Activated naive CD4-positive, alpha-beta T cell treated with anti-CD3 and anti-CD28 coated beads, Interleukin-2, amount 10 ng/mL, durations not matched to agents 7 days and 5 days (primary cell): ENCODE measurements at regions not wholly inside any gene's neighbourhood (a gene's known extent, or its start where the extent isn't known, plus 50 kb on each side); places are given as distances from the start of the nearest gene placed in this dataset.

ENCODE experiments used
- CTCF ChIA-PET: fragments of 350-600 bp; sonication (Branson Sonifier 250); formaldehyde crosslinking; loops from one replicate; lab custom pipeline; 2021; ENCODE audit warnings: antibody characterized with exemption; lab: Charles Lee
- DNase-seq: peaks from one replicate; pipeline ENCODE4 v3.0.0-alpha.2; 2020
- H3K27ac Mint-ChIP-seq: one replicate; pipeline ENCODE4 v1.8.0; 2021; ENCODE audit warnings: mild to moderate bottlenecking, moderate library complexity, mixed read lengths
- H3K27me3 Mint-ChIP-seq: one replicate; pipeline ENCODE4 v1.8.0; 2021; ENCODE audit warnings: mild to moderate bottlenecking, mixed read lengths
- H3K36me3 Mint-ChIP-seq: one replicate; pipeline ENCODE4 v1.8.0; 2021; ENCODE audit warnings: mixed read lengths
- H3K4me1 Mint-ChIP-seq: one replicate; pipeline ENCODE4 v1.8.0; 2021; ENCODE audit warnings: mixed read lengths
- H3K4me3 Mint-ChIP-seq: one replicate; pipeline ENCODE4 v1.8.0; 2021; ENCODE audit warnings: mild to moderate bottlenecking, moderate library complexity, mixed read lengths
- H3K9me3 Mint-ChIP-seq: one replicate; pipeline ENCODE4 v1.8.0; 2021; ENCODE audit warnings: mixed read lengths

DNA sequence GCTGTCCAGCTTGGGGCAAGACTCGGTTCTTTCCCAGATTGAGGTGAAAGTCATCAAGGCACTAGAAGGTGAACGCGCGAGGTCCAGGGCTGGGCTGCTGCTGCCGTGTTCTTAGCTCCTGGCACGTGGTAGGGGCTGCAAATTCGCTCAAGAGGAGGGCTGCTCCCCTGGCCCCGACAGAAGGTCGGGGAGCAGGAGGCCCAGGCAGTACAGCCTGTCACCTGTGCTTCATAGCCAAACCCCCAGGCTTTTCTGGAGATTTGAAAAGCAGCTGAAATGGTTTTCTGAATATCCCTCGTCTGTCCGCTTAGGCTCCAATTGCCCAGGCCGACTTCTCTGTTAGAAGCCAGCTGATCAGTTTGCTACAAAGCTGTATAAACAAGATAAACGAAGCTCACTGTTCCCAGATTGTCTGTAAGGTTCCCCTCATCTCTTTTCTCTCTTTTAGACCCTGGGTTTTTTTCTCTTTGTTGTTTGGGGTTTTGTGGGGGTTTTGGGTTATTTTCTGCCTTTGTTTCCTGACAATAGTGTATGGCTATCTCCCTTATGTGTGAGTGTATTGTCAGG is 60.0 kb upstream of the STX18 start:
- CTCF ChIA-PET = no interaction called here
- Mint-ChIP-seq H3K9me3 (no peaks in the 10 kb centered on the region), H3K36me3 (no peaks in the 10 kb centered on the region), H3K27ac (no peak overlapping the region), H3K27me3 (no peaks in the 10 kb centered on the region), H3K4me3 (no peak overlapping the region), H3K4me1 (no peaks in the 10 kb centered on the region)
- DNase-seq = no peak

DNA sequence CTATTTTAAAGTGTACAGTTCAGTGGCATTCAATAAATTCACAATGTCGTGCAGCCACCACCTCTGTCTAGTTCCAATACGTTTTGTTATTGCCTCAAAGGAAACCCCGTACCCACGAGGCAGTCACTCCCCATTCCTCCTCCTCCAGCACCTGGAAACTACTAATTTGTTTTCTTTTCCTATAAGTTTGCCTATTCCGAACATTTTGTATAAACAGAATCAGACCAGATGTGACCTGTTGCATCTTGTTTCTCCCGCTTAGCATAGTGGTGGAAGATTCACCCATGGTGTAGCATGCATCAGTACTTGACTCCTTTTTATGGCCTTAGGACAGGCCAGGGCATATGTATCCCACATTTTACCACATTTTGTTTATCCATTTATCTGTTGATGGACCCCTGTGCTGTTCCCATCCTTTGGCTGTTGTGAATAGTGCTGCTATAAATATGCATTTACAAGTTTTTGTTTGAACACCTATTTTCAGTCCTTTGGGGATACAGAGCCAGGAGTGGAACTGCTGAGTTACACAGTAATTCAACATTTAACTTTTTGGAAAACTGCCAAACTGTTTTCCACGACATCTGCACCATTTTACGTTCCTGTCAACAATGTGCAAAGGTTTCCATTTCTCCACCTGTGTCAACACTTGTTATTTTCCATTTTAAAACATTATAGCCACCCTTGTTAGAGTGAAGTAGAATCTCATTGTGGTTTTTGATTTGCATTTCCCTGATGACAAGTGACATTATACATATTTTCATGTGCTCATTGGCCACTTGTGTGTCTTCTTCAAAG is 57.8 kb upstream of the STX18 start:
- H3K36me3 Mint-ChIP-seq = peaks cover 2% of the 10 kb centered on the region
- no peaks in the 10 kb centered on the region for H3K27me3 Mint-ChIP-seq
- no peaks in the 10 kb centered on the region for H3K4me1 Mint-ChIP-seq
- DNase-seq = no peak
- no peak overlapping the region for H3K27ac Mint-ChIP-seq
- peaks cover 15% of the 10 kb centered on the region for H3K9me3 Mint-ChIP-seq
- H3K4me3 Mint-ChIP-seq = no peak overlapping the region
- CTCF ChIA-PET = no interaction called here

DNA sequence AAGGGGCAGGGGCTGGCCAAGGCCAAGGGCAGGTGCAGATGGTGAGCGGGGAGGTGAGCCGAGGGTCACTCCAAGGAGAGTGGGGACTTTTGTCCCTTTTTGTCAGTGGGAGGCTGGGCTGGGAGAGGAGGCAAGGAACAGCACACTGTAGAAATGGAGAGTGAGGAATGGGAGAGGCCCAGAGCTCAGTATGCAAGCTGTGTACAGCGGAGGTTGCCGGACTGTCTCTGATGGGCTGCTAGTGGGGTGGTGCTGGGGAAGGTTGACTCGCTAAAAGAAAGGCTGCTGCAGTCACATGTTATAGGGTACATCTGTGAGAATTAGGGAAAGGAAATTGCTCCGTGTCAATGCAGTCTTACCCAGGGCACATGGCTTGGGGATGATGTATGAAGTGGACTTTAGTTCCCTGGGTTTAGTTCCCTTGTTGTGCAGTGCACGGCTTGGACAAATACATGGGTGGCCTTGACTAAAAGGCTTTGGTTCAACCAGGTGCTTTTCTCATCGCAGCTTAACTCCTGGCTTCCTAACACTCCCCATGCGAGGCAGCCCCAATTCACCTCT is 57.1 kb upstream of the STX18 start:
- peaks cover 2% of the 10 kb centered on the region for H3K36me3 Mint-ChIP-seq
- CTCF ChIA-PET = no interaction called here
- H3K27ac Mint-ChIP-seq = no peak overlapping the region
- no peaks in the 10 kb centered on the region for H3K4me1 Mint-ChIP-seq
- H3K9me3 Mint-ChIP-seq = peaks cover 16% of the 10 kb centered on the region
- no peaks in the 10 kb centered on the region for H3K27me3 Mint-ChIP-seq
- no peak for DNase-seq
- H3K4me3 Mint-ChIP-seq = no peak overlapping the region

DNA sequence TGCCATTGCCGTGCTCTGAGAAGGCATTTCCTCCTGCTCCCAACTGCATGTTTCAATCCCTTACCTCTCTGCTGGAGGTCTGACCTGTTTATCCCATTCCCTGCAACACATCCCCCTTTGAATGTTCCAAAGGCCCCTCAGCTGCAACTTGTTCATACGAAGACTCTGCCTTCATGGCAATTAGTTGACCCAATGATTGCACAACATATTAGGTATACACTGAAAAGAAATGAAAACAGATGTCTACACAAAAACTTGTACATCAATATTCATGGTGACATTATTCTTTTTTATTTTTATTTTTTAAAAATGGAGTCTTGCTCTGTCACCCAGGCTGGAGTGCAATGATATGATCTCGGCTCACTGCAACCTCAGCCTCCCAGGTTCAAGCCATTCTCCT is 54.9 kb upstream of the STX18 start:
- no peak for DNase-seq
- Mint-ChIP-seq H3K27me3 (no peaks in the 10 kb centered on the region), H3K4me1 (no peaks in the 10 kb centered on the region), H3K4me3 (no peak overlapping the region), H3K9me3 (peaks cover 25% of the 10 kb centered on the region), H3K27ac (no peak overlapping the region), H3K36me3 (peaks cover 2% of the 10 kb centered on the region)
- CTCF ChIA-PET = no interaction called here

DNA sequence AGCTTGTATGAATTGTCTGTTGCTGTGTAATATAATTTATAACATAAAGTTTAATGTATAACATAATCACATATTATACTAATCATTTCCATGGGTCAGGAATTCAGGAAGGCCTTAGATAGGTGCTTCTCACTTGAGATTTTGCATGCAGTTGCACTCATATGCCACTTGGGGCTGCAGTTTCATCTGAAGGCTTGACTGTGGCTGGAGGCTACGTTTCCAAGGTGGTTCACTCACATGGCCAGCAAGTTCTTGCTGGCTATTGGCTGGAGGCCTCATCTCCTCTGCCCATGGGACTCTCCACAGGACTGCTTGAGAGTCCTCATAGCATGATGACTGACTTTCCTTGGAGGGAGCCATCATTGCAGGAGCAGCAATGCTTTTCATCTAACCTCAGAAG is 53.4 kb upstream of the STX18 start:
- H3K36me3 Mint-ChIP-seq = peaks cover 2% of the 10 kb centered on the region
- H3K4me1 Mint-ChIP-seq = no peaks in the 10 kb centered on the region
- no peak overlapping the region for H3K4me3 Mint-ChIP-seq
- H3K27me3 Mint-ChIP-seq = no peaks in the 10 kb centered on the region
- H3K27ac Mint-ChIP-seq = no peak overlapping the region
- peaks cover 25% of the 10 kb centered on the region for H3K9me3 Mint-ChIP-seq
- DNase-seq = no peak
- CTCF ChIA-PET = no interaction called here

DNA sequence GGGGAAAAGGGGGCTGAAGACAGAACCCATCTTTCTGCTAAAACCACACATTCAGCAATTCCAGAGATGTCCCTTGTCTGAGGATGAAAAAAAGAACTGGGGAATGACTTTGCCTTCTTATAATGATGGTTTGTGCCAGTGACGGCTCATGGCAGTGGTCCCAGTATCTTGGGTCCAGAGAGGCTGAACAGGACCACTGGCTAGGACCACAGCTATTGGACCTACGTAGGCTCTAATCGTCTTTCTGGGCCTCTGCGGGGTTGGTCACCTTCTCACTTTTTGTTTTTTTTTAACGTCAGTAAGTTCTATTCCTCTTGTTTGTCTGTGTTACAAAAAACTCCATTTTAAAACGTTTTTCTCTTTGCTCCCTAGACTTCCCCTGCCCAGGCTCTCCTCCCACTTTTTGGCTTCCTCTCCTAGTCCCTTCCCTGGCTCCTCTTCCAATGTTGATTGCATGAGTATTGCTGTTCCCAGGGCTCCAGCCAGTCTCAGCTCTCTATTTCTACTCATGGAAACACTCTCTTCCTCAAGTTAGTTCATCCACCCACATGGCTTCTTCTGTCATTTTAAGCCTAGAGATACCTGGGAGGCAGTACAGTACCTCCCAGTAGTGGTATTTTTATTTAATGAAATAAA is 52.6 kb upstream of the STX18 start:
- H3K27me3 Mint-ChIP-seq = no peaks in the 10 kb centered on the region
- CTCF ChIA-PET = no interaction called here
- H3K4me1 Mint-ChIP-seq = no peaks in the 10 kb centered on the region
- peaks cover 25% of the 10 kb centered on the region for H3K9me3 Mint-ChIP-seq
- DNase-seq = no peak
- H3K27ac Mint-ChIP-seq = no peak overlapping the region
- H3K4me3 Mint-ChIP-seq = no peak overlapping the region
- peaks cover 2% of the 10 kb centered on the region for H3K36me3 Mint-ChIP-seq

DNA sequence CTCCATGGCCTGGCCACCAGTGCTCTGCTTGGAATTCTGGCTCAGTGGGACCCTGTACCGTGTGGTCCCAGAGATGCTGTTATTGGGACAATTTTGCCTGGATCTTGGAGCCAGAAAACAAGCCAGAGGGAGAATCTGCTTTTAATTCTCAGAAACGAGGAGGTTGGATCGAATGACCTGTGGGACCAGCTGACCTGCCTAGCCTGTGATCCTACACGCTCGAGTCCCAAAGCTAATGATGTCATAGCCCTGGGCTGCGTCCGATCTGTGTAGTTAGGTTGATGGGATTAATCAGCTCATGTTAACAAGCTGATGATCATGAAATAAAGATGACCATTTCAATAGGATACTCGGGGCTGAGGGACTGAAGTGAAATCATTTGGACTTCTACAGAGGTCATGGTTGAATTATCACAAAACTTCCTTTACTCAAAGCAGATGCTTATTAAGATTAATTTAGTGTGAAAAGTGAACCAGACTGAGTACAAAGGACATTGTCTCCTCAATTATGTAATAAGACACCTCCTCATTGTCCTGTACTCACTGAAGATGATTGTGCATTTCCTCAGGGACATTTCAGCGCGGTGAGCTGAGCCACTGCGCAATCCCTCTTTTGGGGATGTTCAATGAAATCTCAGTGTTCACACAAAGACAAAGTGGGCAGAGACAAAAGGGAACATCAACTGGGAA is 51.9 kb upstream of the STX18 start:
- CTCF ChIA-PET = no interaction called here
- no peak for DNase-seq
- Mint-ChIP-seq H3K27ac (no peak overlapping the region), H3K4me3 (no peak overlapping the region), H3K36me3 (peaks cover 2% of the 10 kb centered on the region), H3K27me3 (no peaks in the 10 kb centered on the region), H3K4me1 (no peaks in the 10 kb centered on the region), H3K9me3 (peaks cover 25% of the 10 kb centered on the region)

DNA sequence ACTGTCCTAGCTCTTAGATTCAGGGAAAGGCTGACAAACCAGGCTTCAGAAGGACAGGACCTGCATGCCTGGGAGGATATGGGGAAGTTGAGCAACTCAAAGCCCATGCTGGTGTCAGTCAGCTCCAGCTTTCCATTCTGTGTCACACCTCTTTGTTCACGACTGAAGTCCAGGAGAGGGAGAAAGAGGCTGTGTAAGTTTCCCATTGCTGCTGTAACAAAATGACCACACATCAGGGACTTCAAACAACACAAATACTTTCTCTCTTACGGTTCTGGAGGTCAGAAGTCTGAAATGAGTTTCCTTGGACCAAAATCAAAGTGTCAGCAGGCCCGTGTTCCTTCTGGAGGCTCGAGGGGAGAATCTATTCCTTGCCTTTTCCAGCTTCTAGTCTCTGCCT is 50.6 kb upstream of the STX18 start:
- peaks cover 3% of the 10 kb centered on the region for H3K36me3 Mint-ChIP-seq

More for the DNA sequence above, 50.6 kb upstream of the STX18 start:
- no peaks in the 10 kb centered on the region for H3K4me1 Mint-ChIP-seq
- DNase-seq = no peak
- CTCF ChIA-PET = no interaction called here
- no peak overlapping the region for H3K27ac Mint-ChIP-seq
- H3K27me3 Mint-ChIP-seq = no peaks in the 10 kb centered on the region
- no peak overlapping the region for H3K4me3 Mint-ChIP-seq
- peaks cover 25% of the 10 kb centered on the region for H3K9me3 Mint-ChIP-seq
